HG02798 (cell line): ENCODE measurements at regions not wholly inside any gene's neighbourhood (a gene's known extent, or its start where the extent isn't known, plus 50 kb on each side); places are given as distances from the start of the nearest gene placed in this dataset.
"Not testable (repeated sequence)": the region's sequence is repeated elsewhere in the genome, so short reads cannot be mapped to it uniquely, and the experiment has no call there.

Experiments
- ATAC-seq: cut with Tn5 transposase; IDR thresholded peaks from one replicate; pipeline ENCODE4 v1.9.1; 2021; ENCODE audit warnings: mild to moderate bottlenecking; ENCODE audit not compliant: unreplicated experiment, poor library complexity

DNA sequence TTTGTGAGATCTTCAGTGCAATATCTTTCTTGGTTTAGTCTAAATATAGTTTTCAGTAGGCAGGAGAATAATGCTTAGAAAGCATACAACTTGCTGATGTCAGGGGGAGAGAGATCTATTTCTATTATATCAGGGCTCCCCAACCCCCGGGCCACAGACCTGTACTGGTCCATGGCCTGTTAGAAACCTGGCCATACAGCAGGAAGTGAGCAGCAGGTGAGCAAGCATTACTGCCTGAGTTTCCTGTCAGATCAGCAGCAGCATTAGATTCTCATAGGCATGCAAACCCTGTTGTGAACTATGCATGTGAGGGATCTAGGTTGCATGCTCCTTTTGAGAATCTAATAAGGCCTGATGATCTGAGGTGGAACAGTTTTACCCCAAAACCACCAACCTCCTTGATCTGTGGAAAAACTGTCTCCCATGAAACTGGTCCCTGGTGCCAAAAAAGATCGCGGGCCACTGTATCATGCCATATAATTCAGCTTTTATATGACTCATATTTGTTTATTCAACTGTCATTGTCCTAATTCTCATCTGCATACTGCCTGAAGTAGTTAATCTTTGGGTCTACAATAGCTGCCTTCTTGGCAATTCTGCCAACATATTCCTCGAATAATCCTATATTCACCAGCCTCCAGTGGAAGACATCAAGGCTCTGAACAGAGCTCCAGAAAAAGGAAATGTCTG is 163.6 kb upstream of the DYRK2 start:
- ATAC-seq: no peak

DNA sequence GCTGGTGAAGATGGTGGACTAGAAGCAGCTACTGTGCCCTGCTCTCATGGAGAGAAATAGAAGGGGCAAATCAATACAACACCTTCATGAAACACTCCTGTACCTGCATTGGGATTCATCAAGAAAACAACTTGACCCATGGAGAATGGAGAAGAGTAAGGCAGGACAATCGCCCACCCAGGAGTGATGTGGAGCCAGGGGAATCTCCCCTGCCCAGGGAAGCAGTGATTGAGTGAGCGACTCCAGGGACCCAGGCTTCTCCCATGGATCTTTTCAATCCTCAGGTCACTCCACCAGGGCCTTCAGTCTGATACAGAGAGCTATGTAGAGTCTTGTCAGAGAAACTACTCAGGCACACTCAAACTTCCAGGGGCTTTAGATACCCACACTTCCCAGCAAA is 161.9 kb upstream of the DYRK2 start:
- ATAC-seq: no peak

GRCh38 chr12:67488349-67488748 is 160.2 kb upstream of the DYRK2 start:
- ATAC-seq: not testable (repeated sequence)

DNA sequence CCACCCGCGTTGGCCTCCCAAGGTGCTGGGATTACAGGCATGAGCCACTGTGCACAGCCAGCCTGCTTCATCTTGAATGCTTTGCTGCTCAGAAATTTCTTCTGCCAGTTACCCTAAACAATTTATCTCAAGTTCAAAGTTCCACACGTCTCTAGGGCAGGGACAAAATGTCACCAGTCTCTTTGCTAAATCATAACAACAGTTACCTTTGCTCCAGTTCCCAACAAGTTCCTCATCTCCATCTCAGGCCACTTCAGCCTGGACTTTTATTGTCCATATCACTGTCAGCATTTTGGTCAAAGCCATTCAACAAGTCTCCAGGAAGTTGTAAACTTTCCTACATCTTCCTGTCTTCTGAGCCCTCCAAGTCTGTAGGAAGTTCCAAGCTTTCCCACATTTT is 159.5 kb upstream of the DYRK2 start:
- ATAC-seq: no peak

DNA sequence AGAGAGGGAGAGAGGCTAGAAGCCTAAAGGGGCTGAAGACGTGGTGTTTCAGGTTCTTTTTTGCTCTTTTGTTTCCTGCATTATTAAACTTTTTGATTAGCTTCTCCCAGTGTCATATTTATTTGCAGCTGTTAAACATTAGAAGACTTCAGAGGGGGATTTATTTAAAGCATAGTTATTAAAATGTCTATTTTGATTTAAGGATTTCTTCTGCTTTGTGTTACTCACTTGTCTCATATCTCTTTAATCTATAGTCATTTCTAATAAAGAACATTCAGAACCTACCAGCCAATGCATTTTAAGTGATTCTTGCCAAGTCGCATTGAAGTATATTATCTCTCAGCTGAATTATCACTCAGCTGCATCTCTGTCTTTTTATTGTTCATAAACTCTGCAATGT is 152.0 kb upstream of the DYRK2 start:
- no peak for ATAC-seq

DNA sequence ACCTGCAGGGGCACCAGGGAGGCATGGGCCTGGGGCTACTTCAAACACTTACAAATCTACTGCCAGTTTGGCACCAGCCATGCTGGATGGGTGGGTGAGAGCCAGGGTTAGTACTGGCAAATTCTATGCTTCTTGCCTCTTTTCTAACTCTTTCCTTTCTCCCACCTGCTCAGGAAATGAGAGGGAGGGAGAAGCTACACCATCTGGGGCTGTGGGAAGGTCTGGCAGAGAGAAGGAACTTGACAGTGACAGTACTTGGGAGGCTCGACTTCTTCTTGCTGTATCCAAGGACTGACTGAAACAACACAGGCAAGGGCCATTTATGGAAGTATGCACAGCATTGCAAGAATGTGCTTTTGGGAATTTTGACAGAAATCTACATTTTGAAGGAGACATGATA is 149.6 kb upstream of the DYRK2 start:
- ATAC-seq: no peak

DNA sequence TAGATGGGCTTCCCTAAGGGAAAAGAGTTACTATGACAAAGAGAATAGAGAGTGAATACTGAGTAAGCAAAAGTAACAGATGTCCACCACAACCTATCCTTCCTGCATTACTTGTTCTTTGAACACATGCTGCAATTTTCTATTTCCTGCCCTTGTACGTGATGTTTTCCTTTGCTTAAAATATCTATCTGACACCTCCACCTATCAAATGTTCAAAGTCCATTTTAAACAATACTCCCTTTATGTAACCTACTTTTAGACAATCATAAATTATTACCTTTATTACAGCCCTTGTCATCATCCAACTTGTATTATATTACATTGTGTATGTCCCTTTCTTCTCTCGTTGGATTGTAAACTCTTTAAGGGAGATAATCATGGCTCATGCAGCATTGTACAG is 147.2 kb upstream of the DYRK2 start:
- no peak for ATAC-seq

- no peak for ATAC-seq
Measured at GRCh38 chr12:67504026-67504425, 144.5 kb upstream of the DYRK2 start.

DNA sequence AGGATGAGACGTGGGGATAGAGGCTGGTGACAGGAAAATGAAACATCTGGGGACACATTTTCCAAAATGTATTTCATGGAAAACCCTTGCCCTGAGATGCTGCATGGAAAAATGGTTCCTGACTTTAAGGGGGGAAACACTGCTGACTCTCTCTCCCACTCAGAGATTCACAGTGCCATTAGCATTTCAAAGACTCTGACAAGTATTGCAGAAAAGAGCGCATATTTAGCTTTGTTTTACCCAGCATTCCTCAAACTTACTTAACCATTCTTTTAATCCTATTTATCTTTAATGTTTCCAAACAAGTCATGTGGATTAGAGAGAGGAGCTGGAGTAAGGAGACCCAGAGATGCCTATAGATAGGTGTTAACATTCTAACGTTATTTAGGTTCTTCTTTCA is 141.8 kb upstream of the DYRK2 start:
- no peak for ATAC-seq

DNA sequence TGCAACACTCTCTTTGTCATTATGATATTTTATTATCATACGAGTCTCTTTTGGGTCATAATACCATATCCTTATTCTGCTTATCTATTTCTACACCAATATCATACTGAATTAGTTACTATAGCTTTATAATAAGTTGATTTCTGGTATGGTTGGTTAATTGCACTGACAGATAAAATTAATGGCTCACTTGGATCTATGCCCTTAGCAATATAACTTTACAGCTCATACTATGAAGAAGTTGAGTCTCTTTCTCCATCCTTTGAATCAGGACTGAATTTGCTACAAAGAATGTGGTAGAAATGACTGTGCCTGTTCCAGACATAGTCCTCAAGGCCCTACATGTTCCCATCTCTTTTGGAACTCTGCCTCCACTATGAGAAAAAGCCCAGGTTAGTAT is 139.7 kb upstream of the DYRK2 start:
- ATAC-seq: no peak

DNA sequence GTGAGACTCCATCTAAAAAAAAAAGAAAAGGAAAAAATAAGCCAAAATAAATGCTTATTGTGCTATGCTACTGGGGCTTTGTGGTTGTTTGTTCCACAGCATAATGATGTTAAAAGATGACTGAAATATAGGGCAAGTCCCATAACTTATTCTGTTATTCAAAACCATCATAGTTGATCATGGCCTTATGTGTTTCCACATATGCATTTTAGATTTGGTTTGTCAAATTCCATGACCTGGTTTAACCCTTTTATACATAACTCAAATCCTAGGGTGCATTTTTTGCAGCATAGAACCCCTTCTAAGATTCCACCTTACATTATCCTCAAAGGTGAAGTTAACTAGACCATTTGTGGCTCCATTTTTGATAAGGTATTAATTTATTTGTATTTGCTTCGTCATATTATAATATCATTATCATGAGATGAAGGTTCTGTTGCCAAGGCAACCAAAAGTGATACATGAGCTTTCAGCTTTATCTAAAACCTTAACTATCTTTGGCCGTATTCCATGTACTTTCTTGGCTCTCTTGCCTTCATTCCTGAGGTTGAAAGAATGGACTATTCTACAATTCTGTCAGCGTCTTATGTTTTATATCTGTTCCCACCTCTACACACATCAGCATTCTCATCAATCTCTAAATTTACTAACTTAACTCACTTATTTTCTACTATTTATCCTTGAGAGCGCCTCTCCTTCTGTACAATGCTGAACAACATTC is 138.7 kb upstream of the DYRK2 start:
- ATAC-seq: no peak

GRCh38 chr12:67512061-67512460 is 136.5 kb upstream of the DYRK2 start:
- no peak for ATAC-seq

DNA sequence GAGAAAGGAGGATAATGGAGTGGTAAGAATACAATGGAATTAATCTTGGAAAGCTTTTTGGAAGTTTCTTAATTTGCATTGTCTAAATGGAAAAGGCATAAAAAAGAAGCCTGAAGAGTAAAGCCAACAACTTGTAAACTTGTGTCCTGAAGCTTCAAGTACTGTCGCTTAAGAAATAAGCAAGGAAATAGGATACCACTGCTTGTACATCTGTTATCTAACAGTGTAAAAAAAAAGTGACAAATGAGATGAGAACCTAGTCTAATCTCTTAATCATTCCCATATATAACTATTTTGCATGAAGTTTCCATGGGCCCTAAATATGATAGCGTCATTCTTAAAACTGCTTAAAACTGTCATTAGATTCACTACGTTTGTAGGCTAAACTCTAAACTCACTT is 134.0 kb upstream of the DYRK2 start:
- no peak for ATAC-seq

DNA sequence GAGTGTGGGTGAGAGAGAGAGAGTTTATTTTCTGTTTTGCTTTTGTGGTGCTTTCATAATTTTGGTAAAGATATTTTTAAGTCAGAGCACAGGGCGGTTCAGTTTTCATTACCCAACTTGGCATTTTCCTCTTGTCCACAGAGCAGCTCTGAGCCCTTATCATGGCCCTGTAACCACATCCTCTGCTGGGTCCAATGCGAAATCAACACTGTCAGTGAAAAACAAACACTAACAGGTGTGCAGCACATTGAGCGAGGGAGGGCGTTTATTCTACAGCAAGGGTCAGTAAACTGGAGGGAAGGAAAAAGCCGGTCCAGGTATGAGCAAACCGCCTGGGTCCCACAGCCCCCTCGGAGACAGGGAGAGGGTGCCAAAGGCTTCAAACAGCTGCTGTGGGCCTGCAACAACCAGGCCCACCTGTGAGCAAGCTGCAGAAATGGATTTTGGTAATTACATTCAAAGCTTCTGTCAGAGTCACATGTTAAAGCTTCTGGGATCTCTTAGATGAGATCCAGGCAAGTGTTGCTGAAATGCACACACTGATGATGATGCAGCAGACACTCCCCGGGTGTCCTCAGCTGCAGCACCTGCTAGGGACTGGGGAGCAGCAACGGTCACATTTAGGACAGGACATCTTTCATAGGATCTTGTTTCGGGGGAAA is 132.7 kb upstream of the DYRK2 start:
- peak; percentile 78 for ATAC-seq

DNA sequence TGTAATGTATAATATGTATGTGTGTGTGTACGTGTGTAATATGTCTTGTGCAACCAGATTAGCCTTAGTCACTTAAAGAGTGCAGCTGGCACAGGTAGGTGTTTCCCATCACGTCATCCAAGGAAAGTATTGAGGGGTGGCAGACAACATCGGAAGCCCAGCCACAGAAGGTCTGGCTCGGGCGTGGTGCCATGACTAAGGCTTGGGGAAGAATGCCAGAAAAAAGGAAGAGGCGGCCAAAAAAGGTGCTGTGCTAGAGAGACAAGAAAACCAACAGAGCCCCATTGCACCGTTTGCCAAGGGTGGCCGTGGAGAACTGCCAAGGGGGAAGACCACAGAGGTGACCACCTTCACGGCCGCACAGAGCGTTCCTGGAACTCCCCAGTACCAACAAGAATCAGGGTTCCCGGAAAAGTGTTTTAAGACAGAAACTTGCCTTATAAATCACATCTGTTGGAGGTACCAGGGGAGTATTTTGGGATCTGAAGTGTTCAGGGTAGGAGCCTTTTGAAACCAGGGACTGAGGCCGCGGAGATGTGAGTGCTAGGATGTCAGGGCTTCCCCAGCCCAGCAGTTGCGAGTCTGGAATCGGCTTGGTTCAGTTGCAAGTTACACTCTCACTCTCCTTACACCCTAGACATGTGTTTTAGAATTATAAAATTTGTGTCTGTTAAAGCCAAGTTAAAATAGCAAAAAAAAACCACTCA is 131.2 kb upstream of the DYRK2 start:
- ATAC-seq: no peak

DNA sequence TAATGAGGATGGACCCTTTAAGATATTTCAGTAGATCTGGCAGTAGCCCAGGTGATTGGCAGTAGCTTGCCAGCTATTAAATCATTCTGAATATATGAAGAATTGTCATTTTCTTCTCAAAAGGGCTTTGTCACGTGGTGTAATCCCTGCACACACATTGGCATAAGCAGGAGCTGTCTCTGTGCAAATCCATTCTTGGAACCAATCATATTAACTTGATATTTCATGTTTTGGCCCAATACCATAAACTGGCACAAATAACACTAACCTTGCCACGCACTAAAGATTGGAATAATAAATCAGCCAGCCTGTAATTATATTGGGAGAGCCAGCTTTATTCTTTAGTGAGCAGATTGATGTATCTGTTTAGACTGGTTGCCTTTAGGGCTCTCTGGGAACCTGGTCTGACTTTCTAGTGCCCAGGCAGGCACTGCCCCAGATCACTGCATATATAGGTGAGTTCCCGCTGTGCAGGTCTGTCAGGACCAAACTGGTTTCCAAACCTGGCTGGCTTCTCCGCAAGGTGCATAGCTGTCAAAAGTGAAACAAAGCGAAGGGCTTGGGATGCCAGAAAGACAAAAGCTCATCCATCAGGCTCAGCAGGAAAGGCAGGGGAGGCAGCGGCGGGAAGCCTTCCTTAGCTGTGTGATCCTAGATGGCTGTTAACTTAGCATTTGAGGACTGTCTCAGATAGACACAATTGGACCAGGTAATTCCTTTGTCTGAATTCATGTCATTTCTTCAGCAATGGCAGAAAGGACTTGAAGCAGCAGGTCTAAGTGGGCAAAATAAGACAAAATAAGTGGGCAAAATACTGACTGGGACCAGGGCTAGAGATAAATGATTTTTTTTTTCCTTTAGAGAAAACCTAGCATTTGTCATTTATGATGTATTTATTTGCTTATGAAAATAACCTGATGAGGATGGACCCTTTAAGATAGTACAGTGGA is 128.8 kb upstream of the DYRK2 start:
- no peak for ATAC-seq

DNA sequence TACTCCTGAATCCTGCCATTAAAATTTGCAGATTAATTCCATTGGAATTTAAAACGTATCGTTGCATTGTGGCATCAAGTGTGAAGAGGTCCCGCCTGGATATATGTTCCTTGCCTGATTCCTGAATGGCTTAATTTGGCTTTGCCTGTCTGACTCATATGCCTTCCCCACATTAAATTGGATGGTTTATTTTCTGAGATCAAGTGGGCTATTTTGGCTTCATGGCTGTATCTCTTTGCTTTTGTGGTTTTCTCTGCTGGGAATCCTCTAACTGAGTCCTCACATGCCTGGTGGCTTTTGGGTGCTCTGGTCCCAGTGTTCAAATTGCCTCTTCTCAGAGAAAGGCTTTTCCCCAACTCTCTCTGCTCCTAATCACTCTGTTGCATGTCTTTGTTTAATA is 127.9 kb upstream of the DYRK2 start:
- ATAC-seq: no peak

GRCh38 chr12:67522222-67522621 is 126.3 kb upstream of the DYRK2 start:
- no peak for ATAC-seq

DNA sequence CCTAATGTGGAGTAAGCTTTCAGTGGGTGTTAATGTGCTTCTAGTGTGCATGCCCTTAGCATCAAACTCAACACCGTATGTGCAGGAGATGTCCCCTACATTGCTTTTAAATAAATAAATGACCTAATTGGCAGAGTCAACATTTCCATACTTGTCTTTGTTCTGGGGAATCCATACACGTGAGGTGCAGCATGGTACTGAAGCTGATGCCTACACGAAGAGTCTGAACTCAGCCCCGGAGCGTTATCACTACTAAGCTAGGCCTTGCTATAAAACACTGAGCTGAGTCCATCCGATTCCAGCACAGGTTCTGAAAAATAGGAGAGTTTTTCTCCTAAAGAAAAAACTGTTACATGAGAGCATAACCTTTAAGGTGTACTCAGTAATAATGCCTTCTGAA is 125.0 kb upstream of the DYRK2 start:
- ATAC-seq: no peak
